NCI-H1092 treated with DMSO at 0.1 percent for 48 hours (cell line): ENCODE measurements at regions not wholly inside any gene's neighbourhood (a gene's known extent, or its start where the extent isn't known, plus 50 kb on each side); places are given as distances from the start of the nearest gene placed in this dataset.

ENCODE experiments used
- DNase-seq: peaks from one replicate; lab custom pipeline; 2025; lab: John Stamatoyannopoulos, UW

DNA sequence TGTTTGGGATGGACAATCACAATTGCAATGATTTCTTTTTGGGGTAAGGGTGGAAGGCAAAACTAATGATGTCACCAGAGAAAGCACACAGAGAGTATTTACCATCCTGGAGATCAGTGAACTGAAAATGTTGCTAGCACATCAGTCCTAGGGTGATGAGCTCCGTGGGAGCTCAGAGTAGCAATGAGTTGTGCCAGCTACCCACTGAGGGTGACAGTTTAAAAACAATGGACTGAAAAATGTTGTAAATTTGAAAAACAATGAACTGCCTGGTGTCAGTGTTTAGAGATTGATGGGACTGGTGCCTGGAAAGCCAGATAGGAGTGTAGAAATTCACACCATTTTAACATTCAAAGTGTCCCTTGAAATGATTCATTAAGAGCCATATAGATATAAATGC, 198.5 kb downstream of the ATP23 start:
- DNase-seq, result no peak

DNA sequence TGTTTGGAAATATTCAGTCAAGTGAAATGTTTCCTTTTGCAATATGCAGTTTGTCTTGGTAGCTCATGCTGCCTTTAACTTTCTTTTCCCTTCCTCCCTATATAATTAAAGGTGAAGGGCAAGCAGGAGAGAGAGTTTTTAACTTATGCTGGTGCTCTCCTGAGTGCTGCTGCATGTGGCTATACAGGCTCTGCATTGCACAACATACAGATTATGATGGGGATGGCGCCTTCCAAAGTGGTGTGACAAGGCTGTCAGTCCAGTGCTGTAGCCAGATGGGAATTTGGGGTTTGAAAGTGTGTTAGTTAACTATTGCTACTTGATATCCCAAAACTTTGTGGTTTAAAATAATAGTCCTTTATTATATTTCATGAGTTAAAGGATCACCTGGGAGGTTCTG, 199.0 kb downstream of the ATP23 start:
- DNase-seq, result no peak

DNA sequence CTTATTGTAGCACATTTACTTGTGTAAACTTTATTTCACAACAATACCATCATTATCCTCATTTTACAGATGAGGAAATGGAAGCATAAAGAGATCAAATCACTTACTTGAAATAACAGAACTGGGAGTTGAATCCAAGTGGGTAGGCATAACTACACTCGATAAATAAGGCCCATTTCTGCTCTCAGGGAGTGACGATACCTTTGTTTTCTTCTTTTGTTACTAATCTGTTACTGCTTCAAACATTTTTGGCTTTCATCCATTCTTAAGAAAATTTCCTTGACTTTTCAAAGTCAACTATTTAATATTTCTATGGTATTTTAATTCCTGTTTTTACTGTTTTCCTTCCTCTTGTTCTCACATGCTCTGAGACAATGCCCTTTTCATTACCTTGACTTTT, 201.6 kb downstream of the ATP23 start:
- no peak for DNase-seq

DNA sequence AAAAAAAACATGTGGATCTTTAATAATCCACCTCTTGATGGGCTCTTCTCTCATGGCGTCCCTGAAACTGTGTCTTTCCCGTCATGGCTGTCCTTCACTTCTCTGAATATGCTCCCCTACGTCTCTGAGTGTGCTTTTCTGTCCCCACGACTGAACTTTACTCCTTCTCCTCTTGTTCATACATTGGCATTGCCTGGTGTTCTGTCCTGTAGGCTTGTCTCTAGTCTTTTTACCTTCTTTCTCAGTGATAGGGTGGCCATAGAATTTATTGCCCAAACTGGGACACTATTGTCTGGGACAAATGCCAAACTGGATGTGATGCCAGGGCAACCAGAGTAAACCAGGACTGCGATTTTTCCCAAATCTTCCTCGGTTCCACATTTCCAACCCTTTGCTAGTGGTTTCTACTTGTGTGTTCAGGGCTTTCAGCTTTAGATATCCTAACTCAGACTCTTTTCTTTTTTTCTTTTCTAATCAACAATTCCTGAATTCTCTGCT, 202.2 kb downstream of the ATP23 start:
- DNase-seq, result no peak

DNA sequence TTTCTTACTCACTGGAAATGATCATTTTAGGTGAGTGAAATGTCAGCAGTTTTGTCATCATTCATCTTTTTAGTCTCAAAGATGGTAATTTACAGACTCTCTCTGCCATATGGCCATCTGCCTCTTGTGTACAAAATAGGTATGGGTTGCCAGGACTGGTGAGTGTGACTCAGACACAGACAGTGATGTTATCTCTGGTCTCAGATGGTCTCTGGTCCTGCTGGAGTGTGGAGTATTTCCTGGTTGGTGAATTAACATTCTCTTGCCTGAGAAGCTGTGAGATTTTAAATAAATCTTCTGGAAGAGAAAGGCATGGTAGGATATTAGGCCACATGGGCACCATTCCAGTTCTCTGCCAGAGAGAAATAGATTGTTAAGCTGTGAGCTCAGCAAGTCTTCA, 207.0 kb downstream of the ATP23 start:
- DNase-seq, result peak; percentile 12

DNA sequence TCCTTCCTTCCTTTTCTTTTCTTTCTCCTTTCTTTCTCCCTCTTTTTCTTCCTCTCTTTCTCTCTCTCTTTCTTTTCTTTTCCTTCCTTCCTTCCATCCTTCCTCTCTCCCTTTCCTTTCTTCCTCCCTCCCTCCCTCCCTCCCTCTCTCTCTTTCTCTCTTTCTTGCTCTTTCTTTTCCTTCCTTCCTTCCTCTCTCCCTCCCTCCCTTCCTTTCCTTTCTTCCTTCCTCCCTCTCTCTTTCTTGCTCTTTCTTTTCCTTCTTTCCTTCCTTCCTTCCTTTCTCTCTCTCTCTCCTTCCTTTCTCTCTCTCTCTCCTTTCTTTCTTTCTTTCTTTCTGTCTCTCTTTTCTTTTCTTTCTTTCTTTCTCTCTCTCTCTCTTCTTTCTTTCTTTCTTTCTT, 207.6 kb downstream of the ATP23 start:
- no peak for DNase-seq

DNA sequence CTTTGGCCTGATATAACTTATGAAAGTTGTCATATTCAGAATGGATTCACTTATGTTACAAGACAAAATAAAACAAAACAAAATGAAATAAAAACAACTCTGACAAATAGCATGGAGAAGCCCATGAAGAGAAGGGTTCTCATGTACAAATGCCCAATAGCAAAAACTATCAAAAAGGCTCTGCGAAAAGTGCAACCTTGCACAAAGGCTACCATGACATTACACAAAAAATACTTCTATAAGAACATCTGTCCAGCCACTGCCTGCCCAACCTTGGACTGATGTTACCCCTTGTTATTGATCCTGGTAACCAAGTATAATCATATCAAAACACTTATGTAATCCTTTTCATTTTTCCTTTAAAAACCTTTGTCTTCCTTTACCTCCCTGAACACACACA, 213.0 kb downstream of the ATP23 start:
- DNase-seq, result no peak

DNA sequence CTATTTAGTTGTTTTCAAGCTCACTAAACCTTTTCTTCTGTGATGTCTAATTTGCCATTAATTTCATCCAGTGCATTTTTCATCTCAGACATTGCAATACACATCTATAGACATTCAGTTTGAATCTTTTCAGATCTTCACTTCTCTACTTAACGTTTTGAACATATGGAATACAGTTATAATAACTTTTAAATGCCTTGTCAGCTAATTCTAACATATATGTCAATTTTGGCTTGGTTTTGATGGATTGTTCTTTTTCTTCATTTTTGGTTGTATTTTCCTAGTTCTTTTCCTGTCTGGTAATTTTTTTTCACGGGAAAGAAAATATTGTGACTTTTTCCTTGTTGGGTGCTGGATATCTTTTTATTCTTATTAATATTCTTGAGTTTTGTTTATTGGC, 215.3 kb downstream of the ATP23 start:
- DNase-seq, result no peak

DNA sequence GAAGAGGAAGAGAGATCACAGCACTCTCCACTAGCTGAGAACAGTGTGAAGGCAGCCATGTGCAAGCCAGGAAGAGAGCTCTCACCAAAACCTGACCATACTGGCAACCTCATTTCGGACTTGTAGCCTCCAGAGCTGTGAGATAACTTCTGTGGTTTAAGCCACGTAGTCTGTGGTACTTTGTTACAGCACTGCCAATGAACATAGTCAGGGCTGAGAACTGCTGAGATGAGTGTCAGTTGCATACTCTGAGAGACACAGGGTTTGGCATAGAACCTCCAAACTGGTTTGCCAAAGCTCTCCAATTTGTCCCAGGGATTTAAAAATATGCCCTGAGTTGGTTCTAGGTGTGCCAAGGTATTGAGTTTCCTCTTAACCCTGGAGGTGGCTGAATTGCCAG, 218.6 kb downstream of the ATP23 start:
- DNase-seq, result no peak

DNA sequence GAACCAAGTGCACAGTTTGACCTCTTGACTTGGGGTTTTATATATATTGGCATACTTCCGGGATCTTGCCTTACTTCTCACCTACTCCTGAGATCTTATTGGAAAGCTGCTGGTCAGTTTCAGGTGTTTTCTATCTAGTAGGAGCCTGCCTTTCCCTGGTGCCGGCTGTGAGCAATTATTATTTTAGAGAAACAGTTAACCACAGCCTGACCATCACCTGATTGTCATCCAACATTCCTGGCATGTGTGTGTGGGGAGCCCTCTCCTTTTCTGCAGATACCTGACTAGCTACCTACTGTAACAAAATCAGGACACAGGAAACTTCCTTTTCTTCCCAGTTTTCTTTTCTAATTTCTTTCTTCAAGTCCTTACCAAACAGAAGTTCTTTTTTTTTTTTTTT, 220.4 kb downstream of the ATP23 start:
- no peak for DNase-seq

DNA sequence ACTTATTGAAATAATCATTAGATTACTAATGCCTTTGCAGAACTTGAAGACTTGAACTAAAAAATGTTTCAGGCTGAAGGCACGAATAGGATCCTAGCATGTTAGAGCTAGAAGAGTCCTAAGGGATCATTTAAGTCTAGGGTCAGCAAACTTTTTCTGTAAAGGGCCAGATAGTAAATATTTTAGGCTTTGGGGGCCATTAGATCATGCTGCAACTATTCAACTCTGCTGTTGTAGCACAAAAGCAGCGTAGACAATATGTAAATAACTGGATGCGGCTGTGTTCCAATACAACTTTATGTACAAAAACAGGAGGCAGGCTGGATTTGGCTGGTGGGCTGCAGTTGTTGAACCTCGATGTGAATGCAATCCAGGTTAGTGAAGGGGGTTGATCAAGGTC, 221.7 kb downstream of the ATP23 start:
- DNase-seq, result no peak

DNA sequence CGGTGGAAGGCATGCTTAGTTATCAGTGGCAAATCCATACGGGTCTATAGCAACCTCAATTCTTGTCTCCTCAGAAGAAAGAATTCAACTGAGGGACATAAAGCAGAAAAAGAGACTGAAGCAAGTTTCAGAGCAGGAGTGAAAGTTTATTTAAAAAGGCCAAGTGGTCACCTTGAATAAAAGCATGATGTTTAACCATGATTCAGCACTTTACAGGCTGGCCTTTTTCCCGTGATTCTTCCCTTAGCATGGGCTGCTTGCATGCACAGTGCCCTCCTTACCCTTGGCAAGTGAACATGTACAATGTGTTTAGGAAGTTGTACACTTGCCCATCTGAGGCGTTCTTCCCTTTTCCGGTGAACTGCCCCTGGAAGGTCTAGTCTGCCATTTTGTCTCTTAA, 225.3 kb downstream of the ATP23 start:
- DNase-seq, result no peak

DNA sequence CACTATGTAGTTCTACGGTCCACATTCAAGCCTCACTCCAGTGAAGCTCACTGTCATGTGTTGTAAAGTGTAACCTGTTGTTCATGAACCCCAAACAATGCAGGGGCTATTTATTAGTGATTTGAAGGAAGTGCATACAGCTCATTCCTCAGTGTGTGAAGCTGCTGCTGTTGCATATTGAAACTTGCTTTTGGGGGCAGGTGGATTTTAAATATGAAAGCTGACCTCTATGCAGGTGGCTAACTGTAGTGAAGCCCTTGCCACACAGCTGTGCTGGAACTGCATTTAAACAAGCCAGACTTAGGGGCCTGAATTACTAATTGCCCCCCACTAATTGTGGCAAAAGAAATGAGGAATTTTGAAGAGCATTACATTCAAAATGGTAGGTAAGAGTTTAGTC, 226.3 kb downstream of the ATP23 start:
- no peak for DNase-seq

DNA sequence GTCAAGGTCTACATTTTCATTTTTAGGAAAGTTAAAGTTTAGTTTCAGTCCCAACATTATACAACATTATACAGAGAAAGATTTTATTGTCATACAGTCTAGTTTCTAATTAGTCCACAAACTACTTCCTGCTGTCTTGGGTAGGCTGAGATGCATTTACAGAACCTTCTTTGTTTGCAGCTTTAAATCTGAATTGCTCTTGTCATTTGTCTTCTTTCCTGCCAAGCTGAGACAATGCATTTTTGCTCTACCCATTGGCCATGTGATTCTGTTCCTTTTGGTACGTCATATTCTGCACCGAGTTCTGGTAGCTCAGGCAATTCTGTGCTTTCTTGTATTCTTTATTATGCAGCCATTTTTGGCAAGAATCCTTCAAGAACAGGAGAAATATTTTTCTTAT, 228.5 kb downstream of the ATP23 start:
- DNase-seq, result no peak

DNA sequence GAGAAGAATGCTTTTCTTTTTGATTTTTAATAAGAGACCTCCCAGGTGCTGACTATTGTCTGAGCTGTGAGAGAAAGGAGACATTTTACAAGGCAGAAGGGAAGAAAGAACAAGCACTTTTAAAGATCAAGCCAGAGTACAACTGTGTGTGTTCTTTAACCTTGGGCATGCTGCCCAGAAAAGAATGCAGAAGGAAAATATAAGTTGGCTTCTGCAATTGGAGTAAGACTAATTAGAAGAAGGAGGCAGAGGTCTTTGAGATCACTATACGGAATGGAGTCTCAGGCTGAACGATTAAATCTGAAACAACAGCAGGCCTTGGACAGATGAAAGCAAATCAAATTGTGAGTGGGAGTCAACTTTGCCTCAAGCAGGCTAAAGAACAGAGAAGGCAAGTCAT, 230.5 kb downstream of the ATP23 start:
- no peak for DNase-seq

DNA sequence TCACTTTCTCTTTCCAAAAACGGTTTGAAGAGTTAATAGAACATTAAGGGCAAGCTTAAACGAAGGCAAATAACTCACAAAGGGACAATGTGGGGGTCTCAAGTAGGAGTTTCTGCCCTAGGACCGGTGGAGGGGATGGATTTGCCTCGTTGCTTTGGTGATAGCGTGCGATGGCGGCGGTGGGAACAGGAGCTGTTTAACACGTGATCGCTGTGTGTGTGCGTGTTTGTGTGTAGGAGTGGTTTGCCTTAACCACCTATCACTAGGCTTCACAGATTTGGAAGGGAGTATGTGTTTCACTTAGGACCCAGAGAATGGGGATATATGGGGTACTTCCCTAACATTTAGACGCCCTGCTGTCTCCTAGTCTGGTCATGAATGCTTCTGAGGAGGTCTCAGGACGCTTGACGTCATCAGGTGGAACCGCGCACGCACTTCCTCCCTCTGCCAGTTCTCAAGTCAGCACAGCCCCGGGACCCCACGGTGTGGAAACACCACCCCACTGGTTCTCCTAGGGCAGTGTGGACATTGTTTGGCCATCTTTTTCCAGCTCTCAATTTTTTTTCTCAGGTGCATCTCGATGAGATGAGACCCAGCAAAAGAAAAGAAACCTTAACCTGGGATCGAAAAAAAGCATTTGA, 231.2 kb downstream of the ATP23 start:
- no peak for DNase-seq

DNA sequence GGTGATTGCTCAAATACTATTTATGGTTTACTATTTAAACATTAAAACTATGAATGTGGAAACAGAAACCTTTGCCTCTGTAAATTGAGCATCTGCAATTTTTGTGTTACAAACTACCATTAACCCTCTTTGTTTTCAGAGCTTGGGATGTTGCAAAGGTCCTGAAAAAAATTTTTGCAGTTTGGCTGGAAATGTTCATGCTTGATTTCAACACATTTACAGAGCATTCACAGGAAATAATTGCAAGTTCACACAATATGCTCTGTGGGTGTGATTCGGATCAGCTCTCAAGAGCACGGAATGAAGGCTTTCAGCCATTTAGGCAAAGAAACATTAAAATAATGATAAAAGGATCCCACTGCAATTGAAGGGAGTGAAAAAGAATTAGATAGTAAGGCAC, 232.9 kb downstream of the ATP23 start:
- DNase-seq, result no peak

DNA sequence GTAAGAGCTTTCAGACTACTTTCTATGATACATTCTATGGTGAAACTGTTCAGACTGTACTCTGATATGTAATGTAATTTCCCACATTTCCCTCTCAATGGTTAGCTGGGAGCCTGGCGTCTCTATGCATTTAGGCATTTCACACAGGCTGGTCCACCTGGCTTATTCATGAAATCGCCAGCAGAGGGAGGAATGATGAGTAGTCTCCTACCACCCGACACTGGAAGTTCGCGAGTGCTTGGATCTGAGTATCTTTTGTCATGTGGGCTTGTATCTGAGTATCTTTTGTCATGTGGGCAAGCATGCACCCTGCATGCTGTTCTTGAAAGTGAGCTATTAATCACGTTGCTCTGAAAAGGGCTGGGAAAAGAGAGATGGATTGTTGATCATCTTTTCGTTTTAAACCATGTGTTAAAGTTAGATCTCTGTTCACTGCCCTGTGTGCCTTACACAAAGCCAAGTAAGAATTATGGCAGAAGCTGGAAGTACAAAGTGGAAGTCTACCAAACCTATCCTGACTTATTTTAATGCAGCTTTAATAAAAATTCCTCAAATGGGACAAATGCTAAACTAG, 235.0 kb downstream of the ATP23 start:
- DNase-seq, result peak; percentile 4

DNA sequence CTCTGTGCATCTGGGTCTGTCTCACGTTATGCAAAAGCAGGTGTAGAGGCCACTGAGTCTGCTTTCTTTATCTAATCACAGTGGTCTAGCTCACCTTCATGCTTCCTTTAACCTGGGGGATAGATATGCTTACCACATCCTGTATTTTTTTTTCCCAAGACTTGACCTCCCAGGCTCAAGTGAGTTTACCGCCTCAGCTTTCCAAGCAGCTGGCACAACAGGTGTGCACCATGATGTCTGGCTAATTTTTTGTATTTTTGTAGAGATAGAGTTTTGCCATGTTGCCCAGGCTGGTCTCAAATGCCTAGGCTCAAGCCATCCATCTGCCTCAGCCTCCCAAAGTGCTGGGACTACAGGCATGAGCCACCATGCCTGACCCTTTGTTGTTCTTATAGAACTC, 236.0 kb downstream of the ATP23 start:
- DNase-seq, result no peak

DNA sequence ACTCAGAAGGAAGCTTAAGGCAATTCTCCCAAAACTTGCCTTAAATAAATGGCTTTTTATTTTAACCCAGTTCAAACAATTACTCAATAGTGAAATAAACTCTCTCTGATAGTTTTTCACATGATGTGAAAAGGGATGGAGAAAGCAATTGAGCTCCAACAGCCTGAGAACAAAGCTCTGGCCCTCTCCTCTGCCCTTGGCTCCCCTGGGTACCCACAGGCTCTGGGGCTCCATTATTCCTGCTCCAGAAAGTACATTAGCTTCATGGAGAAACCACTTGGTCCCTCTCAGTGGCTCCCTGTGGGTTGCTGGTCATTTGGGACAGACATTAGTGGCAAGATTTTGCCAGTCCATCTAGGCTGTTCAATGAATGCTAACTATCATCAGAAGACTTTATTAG, 242.8 kb downstream of the ATP23 start:
- DNase-seq, result no peak

DNA sequence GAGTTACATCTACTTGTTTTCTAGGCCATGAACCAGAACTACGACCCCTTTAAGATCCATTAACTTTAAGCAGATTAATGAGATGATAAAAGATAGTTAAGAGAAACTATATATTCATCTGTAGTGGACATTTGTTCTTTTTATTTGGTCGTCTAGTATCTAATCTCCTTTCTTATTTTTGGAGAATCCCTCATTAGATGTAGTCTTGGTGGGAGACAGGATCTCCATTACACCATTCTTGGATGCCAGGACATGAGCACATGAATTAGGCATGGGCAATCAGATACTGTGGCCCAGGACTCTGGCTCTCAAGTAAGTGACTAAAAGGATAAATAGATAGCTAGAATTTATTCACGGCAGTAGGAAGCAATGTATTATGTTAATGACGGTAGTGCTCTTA, 245.0 kb downstream of the ATP23 start:
- no peak for DNase-seq

DNA sequence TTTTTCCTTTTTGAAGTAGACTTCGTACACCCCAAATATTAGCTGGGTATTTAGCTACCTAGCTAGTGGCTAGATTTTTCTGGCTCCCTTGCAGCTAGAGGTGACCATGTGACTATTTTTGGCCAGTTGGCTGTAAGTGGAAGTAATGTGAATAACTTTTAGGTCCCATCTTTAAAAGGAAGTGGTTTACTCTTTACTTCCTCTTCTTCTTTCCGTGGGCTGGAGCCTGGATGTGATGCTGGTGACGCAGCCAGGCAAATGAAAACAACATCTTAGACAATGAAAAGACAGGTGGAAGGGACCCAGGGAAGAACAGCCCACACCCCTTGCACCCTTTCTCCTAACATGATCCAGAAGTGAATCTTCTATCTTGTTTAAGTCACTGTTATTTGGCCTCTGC, 245.5 kb downstream of the ATP23 start:
- DNase-seq, result no peak

DNA sequence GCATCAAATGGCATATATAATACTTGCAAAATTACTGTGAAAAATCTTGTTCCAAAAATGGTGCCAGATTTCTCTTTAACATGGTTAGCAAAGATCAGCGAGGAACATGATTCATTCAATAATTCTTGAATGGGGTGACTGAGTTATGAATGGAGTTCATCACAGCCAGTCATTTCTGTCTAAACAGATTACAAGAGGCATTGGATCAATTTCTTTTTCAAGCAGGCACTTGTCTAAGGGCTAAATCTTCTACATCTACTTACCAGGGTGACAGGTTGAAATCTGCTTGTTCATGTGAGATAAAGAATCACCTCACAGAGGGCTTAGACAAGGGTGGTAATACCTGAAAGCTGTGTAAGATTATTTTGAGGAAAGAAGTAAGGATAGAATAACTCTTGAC, 247.7 kb downstream of the ATP23 start:
- DNase-seq, result no peak

DNA sequence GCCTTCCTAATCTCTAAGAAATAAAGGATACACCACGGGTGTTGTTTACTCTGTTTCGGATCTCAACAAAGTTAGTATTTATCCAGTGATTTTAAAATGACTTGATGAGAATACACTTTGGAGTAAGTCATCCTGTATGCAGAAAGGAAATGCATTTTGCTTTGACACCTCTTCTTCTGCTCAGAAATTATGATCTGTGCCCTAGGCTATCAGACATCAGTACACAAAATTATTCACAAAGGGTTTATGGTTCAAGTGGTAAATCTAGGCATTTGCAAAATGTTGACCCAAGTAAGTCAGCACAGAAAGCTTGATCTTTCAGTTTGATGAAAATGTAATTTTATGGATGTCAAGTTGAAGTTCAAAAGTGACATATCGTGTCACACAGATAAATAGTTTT, 248.5 kb downstream of the ATP23 start:
- DNase-seq, result no peak
